ENCODE measurements at regions not wholly inside any gene's neighbourhood (a gene's known extent, or its start where the extent isn't known, plus 50 kb on each side); places are given as distances from the start of the nearest gene placed in this dataset.

DNA sequence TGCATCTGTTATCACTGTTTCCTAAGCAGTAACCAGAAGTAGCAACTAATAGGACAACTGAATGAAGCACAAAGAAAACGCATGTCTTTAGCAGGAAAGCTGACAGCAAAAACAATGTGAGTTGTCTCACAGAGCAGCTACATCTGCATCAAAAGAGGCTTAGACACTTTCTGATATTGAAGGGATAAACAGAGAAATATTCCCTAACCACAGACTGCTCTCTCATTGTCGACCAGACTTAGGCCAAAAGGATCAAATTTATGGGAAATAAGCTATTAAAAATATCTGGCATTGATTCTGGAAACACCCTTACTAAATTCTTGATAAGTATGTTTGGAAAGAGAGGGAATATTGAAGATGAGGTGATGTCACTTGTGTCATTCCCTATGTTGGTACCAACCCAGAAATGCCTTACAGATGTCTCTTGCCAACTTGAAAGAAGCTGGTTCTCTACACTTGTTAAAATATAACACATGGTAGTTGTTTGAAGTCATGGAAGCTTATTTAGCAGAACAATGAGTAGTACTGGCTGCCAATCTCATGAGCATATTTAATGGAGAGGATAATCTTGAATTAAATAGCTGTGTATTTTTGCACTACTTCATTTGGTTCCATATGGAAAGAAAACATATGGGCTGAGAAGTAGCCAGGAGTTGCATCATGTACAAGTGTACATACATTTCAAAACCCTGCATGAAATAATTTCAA is 929.3 kb upstream of the MAN1A1 start:
- 86% methylated on average over 2 of the region's 2 CpGs; no CpG with 5 or more reads in 1 of the 2 experiments for WGBS, 2 experiments (ENCODE audit: extremely low coverage in 1 of 2, insufficient coverage in 1 of 2, insufficient read length in 1 of 2, insufficient replicate concordance in 2 of 2, low coverage in 1 of 2, low lambda C conversion rate in 2 of 2, missing lambda C conversion rate in 1 of 2)
- ChIA-PET CTCF (ENCODE audit: partially characterized antibody) (interaction anchor here (0.6 to 2.0 kb wide), 2 partner anchors 297 to 301 kb away, joined by 3 to 4 read pairs; no protein-coding TSS in a partner anchor), POLR2A (ENCODE audit: partially characterized antibody) (no interaction called here)
- no peak overlapping the region for H2BK12ac ChIP-seq (ENCODE audit: low read depth, low read length)
- H2AK5ac ChIP-seq (ENCODE audit: low read depth, low read length): no peak overlapping the region
- no peaks in the 10 kb centered on the region for H3K23me2 ChIP-seq (ENCODE audit: low read depth, low read length)
- H3K4me2 ChIP-seq (ENCODE audit: insufficient read depth in 1 of 2, low read depth in 2 of 2, low read length in 2 of 2): no peak overlapping the region
- no peaks in the 10 kb centered on the region for H3K27me3 ChIP-seq (replicated peaks in 1 of 4; ENCODE audit: control insufficient read depth in 3 of 4, extremely low read depth in 1 of 4, insufficient read depth in 3 of 4, low read length in 3 of 4)
- H3K4ac ChIP-seq (replicated peaks; ENCODE audit: insufficient read length, low read depth, low read length): no peak overlapping the region
- H3K4me3 ChIP-seq (ENCODE audit: extremely low read depth in 1 of 4, insufficient read depth in 2 of 4, low read depth in 3 of 4, low read length in 4 of 4): no peak overlapping the region
- no peak overlapping the region for H2BK20ac ChIP-seq (ENCODE audit: low read length)
- H3K27ac ChIP-seq (ENCODE audit: low read depth, low read length): no peak overlapping the region
- no peaks in the 10 kb centered on the region for H4K20me1 ChIP-seq (replicated peaks in 1 of 2; ENCODE audit: control insufficient read depth in 1 of 2, insufficient read depth in 2 of 2, low read length in 2 of 2)
- no peaks in the 10 kb centered on the region for H3K79me1 ChIP-seq (ENCODE audit: low read depth, low read length)
- H3K4me1 ChIP-seq (replicated peaks in 1 of 4; ENCODE audit: control insufficient read depth in 3 of 4, insufficient read depth in 4 of 4, low read length in 3 of 4): peaks cover 0 to 3% (median 0%) of the 10 kb centered on the region in 4 experiments; a peak in 1 of 7 replicates
- no peak overlapping the region for H4K91ac ChIP-seq (replicated peaks; ENCODE audit: insufficient read length, low read length)
- H3K23ac ChIP-seq (ENCODE audit: insufficient read length): no peak overlapping the region
- DNase-seq (ENCODE audit: low read depth in 1 of 2, low spot score in 2 of 2): no peak
- no peaks in the 10 kb centered on the region for H3K36me3 ChIP-seq (ENCODE audit: control insufficient read depth in 2 of 4, insufficient read depth in 4 of 4, low read length in 3 of 4)
- no peak overlapping the region for H3K14ac ChIP-seq (ENCODE audit: insufficient read length)
- no peak for FAIRE-seq
- no peak overlapping the region for H4K8ac ChIP-seq (ENCODE audit: extremely low read depth, insufficient read depth, low read length)
- no peak overlapping the region for H2BK120ac ChIP-seq (replicated peaks; ENCODE audit: low read depth, low read length)
- H3K9ac ChIP-seq (replicated peaks in 1 of 4; ENCODE audit: extremely low read depth in 1 of 4, low read depth in 3 of 4, low read length in 3 of 4): no peak overlapping the region
- H3K18ac ChIP-seq (ENCODE audit: extremely low read depth, low read length): no peak overlapping the region
- H2AFZ ChIP-seq (ENCODE audit: low read length): no peak overlapping the region
- no peaks in the 10 kb centered on the region for H3K9me3 ChIP-seq (ENCODE audit: insufficient read depth in 2 of 2, low read depth in 1 of 2, low read length in 1 of 2)
- H3K56ac ChIP-seq (replicated peaks; ENCODE audit: insufficient read length, low read depth, low read length): no peak overlapping the region
- H3K79me2 ChIP-seq (ENCODE audit: control insufficient read depth in 1 of 2, insufficient read depth in 2 of 2, low read length in 2 of 2): no peaks in the 10 kb centered on the region
- H2BK15ac ChIP-seq (ENCODE audit: low read length): no peak overlapping the region
- H2BK5ac ChIP-seq (ENCODE audit: low read depth, low read length): no peak overlapping the region
- no peak overlapping the region for H4K5ac ChIP-seq (ENCODE audit: insufficient read length, low read depth, low read length)
- no peak for TF ChIP-seq SIN3A (conservative IDR thresholded peaks at IDR 0.05 in 1 of 2, IDR thresholded peaks at IDR 0.05 in 1 of 2; ENCODE audit: low read depth in 1 of 2, low read length in 2 of 2)
- no peak for TF ChIP-seq POU5F1 (IDR thresholded peaks at IDR 0.05; ENCODE audit: low read depth, low read length)
- no peak for TF ChIP-seq CBX5 (IDR thresholded peaks at IDR 0.05; ENCODE audit: low read depth, low read length)
- TF ChIP-seq SP1 (IDR thresholded peaks at IDR 0.05; ENCODE audit: low read depth, low read length): no peak
- no peak for TF ChIP-seq USF2 (IDR thresholded peaks at IDR 0.05; ENCODE audit: low read length)
- TF ChIP-seq, protein P1, sequence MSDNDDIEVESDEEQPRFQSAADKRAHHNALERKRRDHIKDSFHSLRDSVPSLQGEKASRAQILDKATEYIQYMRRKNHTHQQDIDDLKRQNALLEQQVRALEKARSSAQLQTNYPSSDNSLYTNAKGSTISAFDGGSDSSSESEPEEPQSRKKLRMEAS (IDR thresholded peaks at IDR 0.05): no peak
- TF ChIP-seq TAF1 (IDR thresholded peaks at IDR 0.05; ENCODE audit: low read depth, low read length): no peak
- TF ChIP-seq GTF2F1 (IDR thresholded peaks at IDR 0.05; ENCODE audit: borderline replicate concordance, low read depth, low read length): no peak
- TF ChIP-seq PHF8 (conservative IDR thresholded peaks at IDR 0.05; ENCODE audit: low read depth, low read length): no peak
